K562 (cell line): ENCODE measurements at regions not wholly inside any gene's neighbourhood (a gene's known extent, or its start where the extent isn't known, plus 50 kb on each side); places are given as distances from the start of the nearest gene placed in this dataset.

Source experiments
- CEBPB ChIP-seq: fragments of 450-650 bp; IDR thresholded peaks from 2 replicates; pipeline ENCODE4 v1.6.1; 2016; ENCODE audit warnings: missing genetic modification characterization, missing compliant biosample characterization
- NFYB ChIP-seq: IDR thresholded peaks from 2 replicates; pipeline ENCODE4 v1.6.1; 2011; ENCODE audit warnings: mild to moderate bottlenecking, moderate library complexity; ENCODE audit not compliant: insufficient read length; ENCODE audit errors: extremely low read depth
- PBX2 ChIP-seq, 2 experiments: IDR thresholded peaks in 1 of 2; conservative IDR thresholded peaks in 1 of 2; 2 replicates each; pipeline ENCODE4 v1.6.1; 2016; ENCODE audit warnings: low read depth in 2 of 2, mild to moderate bottlenecking in 1 of 2, missing compliant biosample characterization in 1 of 2, missing genetic modification characterization in 1 of 2, moderate library complexity in 1 of 2
- RCOR1 ChIP-seq, 2 experiments: IDR thresholded peaks; 2 replicates each; pipeline ENCODE4 v1.6.1; 2012; ENCODE audit warnings: low read depth in 2 of 2, low read length in 2 of 2, borderline replicate concordance in 1 of 2, improper control_type of control experiment in 1 of 2
- STAT6 ChIP-seq: sonication (generic); formaldehyde crosslinking; IDR thresholded peaks from 2 replicates; pipeline ENCODE4 v1.8.1; 2023; ENCODE audit warnings: mild to moderate bottlenecking, missing genetic modification reagents
- TOE1 ChIP-seq, 2 experiments: fragments of 450-650 bp in 1 of 2; sonication (generic) in 1 of 2; formaldehyde crosslinking in 1 of 2; IDR thresholded peaks; 2 replicates each; pipeline versions ENCODE4 v1.7.1 to v1.8.0; 2016 to 2022; ENCODE audit warnings: borderline replicate concordance in 2 of 2, mild to moderate bottlenecking in 2 of 2, antibody characterized with exemption in 1 of 2, inconsistent platforms in 1 of 2, low read depth in 1 of 2, missing genetic modification reagents in 1 of 2, moderate library complexity in 1 of 2
- ZNF436 ChIP-seq: fragments of 250-450, 450-650 bp; sonication (Bioruptor Pico); formaldehyde crosslinking; IDR thresholded peaks from 2 replicates; pipeline ENCODE4 v1.7.0; 2020; ENCODE audit warnings: mild to moderate bottlenecking
- ZNF583 ChIP-seq: fragments of 250-450 bp; sonication (Bioruptor Pico); IDR thresholded peaks from 2 replicates; pipeline ENCODE4 v1.4.0; 2020
- TF ChIP-seq, protein P1 (sequence below): fragments of 450-650 bp; IDR thresholded peaks from 2 replicates; pipeline ENCODE4 v1.6.1; 2016
- TF ChIP-seq, protein P2 (sequence below): sonication (generic); formaldehyde crosslinking; IDR thresholded peaks from 2 replicates; pipeline ENCODE4 v1.8.0; 2023; ENCODE audit warnings: missing genetic modification reagents, mild to moderate bottlenecking, borderline replicate concordance

DNA sequence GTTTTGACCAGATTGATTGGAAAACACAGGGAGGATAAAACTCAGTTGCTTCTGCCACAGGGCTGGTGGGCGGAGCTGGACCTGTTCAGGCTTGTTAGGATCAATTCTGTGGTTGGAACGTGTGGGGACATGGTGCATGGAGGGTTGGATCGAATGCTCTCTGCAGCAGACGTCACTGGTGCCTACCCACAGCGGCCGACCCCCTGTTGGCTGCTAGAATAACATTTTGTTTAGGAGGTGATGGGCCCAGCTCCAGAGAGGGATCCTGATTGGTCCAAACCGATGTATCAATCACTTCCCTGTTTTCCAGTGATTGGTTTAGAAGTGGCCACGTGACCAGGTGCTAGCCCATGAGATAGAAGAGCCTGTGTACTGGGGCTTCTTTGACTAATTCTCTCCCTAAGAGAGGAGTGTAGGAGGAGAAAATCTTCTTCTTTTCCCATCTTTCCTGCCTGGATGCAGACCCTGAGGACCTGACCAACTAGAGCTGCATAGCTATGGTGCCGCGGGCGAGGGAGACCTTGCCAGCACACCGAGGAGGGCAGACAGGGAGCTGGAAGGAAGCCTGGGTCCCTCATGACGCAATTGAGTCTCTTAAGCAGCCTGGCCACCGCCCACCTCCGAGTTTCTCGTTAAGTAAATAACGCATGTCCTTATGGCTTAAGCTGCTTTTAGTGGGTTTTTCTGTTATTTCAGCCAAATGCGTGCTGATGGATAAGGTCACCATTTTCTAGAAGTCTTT lies 163.5 kb downstream of the AACS start (continued):
- TF ChIP-seq STAT6 (CRISPR knock-in tag) (no peak), TOE1 (IDR thresholded peaks at IDR 0.05; ENCODE audit: borderline replicate concordance) (peak; percentile 19; the same call in 1 of the 2 replicates), TOE1 (CRISPR knock-in tag; IDR thresholded peaks at IDR 0.05; ENCODE audit: borderline replicate concordance, low read depth) (no peak), NFYB (peak; percentile 19), CEBPB (tag) (peak; percentile 48), RCOR1 (IDR thresholded peaks at IDR 0.05; ENCODE audit: borderline replicate concordance in 1 of 2, low read depth in 2 of 2, low read length in 2 of 2) (no peak), ZNF436 (no peak), PBX2 (CRISPR knock-in tag; IDR thresholded peaks at IDR 0.05; ENCODE audit: low read depth) (no peak), PBX2 (tag; conservative IDR thresholded peaks at IDR 0.05; ENCODE audit: low read depth) (0 out of 2 replicates have a peak, but pooled peaks have one; percentile 47), ZNF583 (CRISPR knock-in tag) (no peak)
- TF ChIP-seq, protein P1, sequence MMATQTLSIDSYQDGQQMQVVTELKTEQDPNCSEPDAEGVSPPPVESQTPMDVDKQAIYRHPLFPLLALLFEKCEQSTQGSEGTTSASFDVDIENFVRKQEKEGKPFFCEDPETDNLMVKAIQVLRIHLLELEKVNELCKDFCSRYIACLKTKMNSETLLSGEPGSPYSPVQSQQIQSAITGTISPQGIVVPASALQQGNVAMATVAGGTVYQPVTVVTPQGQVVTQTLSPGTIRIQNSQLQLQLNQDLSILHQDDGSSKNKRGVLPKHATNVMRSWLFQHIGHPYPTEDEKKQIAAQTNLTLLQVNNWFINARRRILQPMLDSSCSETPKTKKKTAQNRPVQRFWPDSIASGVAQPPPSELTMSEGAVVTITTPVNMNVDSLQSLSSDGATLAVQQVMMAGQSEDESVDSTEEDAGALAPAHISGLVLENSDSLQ: peak; percentile 88
- TF ChIP-seq, protein P2, sequence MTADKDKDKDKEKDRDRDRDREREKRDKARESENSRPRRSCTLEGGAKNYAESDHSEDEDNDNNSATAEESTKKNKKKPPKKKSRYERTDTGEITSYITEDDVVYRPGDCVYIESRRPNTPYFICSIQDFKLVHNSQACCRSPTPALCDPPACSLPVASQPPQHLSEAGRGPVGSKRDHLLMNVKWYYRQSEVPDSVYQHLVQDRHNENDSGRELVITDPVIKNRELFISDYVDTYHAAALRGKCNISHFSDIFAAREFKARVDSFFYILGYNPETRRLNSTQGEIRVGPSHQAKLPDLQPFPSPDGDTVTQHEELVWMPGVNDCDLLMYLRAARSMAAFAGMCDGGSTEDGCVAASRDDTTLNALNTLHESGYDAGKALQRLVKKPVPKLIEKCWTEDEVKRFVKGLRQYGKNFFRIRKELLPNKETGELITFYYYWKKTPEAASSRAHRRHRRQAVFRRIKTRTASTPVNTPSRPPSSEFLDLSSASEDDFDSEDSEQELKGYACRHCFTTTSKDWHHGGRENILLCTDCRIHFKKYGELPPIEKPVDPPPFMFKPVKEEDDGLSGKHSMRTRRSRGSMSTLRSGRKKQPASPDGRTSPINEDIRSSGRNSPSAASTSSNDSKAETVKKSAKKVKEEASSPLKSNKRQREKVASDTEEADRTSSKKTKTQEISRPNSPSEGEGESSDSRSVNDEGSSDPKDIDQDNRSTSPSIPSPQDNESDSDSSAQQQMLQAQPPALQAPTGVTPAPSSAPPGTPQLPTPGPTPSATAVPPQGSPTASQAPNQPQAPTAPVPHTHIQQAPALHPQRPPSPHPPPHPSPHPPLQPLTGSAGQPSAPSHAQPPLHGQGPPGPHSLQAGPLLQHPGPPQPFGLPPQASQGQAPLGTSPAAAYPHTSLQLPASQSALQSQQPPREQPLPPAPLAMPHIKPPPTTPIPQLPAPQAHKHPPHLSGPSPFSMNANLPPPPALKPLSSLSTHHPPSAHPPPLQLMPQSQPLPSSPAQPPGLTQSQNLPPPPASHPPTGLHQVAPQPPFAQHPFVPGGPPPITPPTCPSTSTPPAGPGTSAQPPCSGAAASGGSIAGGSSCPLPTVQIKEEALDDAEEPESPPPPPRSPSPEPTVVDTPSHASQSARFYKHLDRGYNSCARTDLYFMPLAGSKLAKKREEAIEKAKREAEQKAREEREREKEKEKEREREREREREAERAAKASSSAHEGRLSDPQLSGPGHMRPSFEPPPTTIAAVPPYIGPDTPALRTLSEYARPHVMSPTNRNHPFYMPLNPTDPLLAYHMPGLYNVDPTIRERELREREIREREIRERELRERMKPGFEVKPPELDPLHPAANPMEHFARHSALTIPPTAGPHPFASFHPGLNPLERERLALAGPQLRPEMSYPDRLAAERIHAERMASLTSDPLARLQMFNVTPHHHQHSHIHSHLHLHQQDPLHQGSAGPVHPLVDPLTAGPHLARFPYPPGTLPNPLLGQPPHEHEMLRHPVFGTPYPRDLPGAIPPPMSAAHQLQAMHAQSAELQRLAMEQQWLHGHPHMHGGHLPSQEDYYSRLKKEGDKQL: no peak
- TF ChIP-seq, all 486 proteins: peak for 13
